Right cardiac atrium (tissue), 5 donors: ENCODE measurements at regions not wholly inside any gene's neighbourhood (a gene's known extent, or its start where the extent isn't known, plus 50 kb on each side); places are given as distances from the start of the nearest gene placed in this dataset.

Experiments
- ATAC-seq, 2 donors: fragments of 200-7000 bp; cut with Tn5 transposase; one replicate each; pipeline versions ENCODE4 v1.8.0 to v1.9.1; 2020; ENCODE audit warnings: moderate library complexity in 2 of 2, mild to moderate bottlenecking in 1 of 2
- DNase-seq, 3 donors: peaks; one replicate each; pipeline ENCODE4 v3.0.0-alpha.2; 2020
- H3K27ac ChIP-seq: one replicate; pipeline ENCODE4 v1.5.1; 2013; ENCODE audit warnings: mild to moderate bottlenecking, low read length, control low read depth, moderate library complexity
- H3K27me3 ChIP-seq: one replicate; pipeline ENCODE4 v1.6.1; 2013; ENCODE audit not compliant: control insufficient read depth, insufficient read depth
- H3K4me1 ChIP-seq: one replicate; pipeline ENCODE4 v1.6.1; 2013; ENCODE audit warnings: low read length; ENCODE audit not compliant: control insufficient read depth, insufficient read depth
- H3K4me3 ChIP-seq: one replicate; pipeline ENCODE4 v1.5.1; 2013; ENCODE audit warnings: low read length, control low read depth
- H3K9me3 ChIP-seq: one replicate; pipeline ENCODE4 v1.6.1; 2013; ENCODE audit warnings: low read length; ENCODE audit not compliant: control insufficient read depth
- WGBS: extraction: QIAGEN DNeasy Blood & Tissue Kit; methylation state at CpG from one replicate; pipeline ENCODE4 v1.1.7; 2013; 5-methylcytosine and 5-hydroxymethylcytosine counted together
- intact Hi-C, 4 donors: fragments of 100-400 bp; cut with DNase I; formaldehyde crosslinking; loops; one replicate each; pipeline versions ENCODE4 v1.11.0 to v1.14.0; 2022 to 2023
- donor health status: healthy with polysubstance abuse.
- donor health status: DM: no; HTN: yes; CAD: no.
- donor health status: DM: no; HTN: no; CAD: no.
- donor health status: DM: no; HTN: yes; CAD: no; lungs with severe emphysema.
- donor health status: DM: yes; HTN: yes; CAD: no.

DNA sequence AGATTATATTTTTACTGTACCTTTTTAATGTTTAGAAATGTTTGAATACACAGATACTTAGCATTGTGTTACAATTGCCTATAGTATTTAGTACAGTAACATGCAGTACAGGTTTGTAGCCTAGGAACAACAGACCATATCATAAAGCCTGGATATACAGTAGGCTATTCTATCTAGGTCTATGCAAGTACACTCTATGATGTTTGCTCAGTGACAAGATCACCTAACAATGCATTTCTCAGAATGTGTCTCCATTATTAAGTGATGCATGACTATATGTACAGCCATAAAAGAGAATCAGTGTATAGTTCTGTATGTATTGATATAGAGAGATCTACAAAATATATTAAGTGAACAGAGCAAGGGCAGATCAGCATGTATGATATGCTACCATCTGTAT, 616.4 kb downstream of the XIRP2 start:
- Histone ChIP-seq H3K4me3 (no peak overlapping the region), H3K9me3 (no peaks in the 10 kb centered on the region), H3K27me3 (no peaks in the 10 kb centered on the region), H3K4me1 (no peaks in the 10 kb centered on the region), H3K27ac (no peak overlapping the region)
- ATAC-seq, result no peak
- intact Hi-C loops, result no loop called here
- no peak for DNase-seq

DNA sequence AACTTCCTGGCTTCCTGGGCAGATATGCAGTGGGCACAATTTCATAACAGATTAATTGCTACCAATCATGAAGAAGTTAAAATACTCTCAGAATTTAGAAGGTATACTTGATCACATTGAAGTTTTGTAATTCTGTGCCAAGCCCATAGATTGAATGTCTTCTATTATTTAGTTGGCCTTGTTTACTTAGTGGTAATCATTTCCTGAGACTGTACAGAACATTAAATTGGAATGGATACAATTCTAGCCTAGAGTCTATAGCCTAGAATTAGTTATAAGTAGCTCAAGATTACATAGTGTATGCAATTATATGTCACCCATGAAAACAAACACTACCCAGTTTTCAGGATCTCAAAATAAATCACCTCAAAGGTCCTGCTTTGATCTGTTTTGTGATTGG, 615.8 kb downstream of the XIRP2 start:
- intact Hi-C loops, result no loop called here
- DNase-seq (no peak), ATAC-seq (no peak)
- no peaks in the 10 kb centered on the region for H3K27me3 ChIP-seq
- H3K4me1 ChIP-seq, result no peaks in the 10 kb centered on the region
- no peak overlapping the region for H3K4me3 ChIP-seq
- H3K9me3 ChIP-seq, result no peaks in the 10 kb centered on the region
- no peak overlapping the region for H3K27ac ChIP-seq

DNA sequence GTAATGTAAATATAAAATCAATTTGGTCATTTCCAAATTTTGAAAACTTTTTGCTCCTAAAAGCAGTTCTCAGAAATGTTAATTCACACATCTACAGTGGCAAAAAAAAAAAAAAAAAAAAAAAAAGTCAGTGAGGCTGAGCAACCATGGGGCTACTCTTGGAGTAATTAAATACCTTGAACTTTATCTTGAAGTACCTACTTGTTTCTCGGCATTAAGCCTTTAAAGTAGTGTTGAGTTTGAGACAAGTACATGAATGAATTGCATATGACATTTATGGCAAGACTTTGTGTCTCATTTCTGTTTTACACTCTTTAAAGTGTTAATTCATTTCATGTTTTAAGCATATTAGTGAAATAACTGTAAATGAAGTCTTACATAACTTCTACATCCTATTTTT, 613.3 kb downstream of the XIRP2 start:
- no peaks in the 10 kb centered on the region for H3K27me3 ChIP-seq
- H3K27ac ChIP-seq, result no peak overlapping the region
- no peak for DNase-seq
- no peak for ATAC-seq
- no peaks in the 10 kb centered on the region for H3K9me3 ChIP-seq
- intact Hi-C loops, result no loop called here
- no peaks in the 10 kb centered on the region for H3K4me1 ChIP-seq
- 83% methylated on average over 1 of the region's 1 CpG for WGBS
- H3K4me3 ChIP-seq, result no peak overlapping the region

DNA sequence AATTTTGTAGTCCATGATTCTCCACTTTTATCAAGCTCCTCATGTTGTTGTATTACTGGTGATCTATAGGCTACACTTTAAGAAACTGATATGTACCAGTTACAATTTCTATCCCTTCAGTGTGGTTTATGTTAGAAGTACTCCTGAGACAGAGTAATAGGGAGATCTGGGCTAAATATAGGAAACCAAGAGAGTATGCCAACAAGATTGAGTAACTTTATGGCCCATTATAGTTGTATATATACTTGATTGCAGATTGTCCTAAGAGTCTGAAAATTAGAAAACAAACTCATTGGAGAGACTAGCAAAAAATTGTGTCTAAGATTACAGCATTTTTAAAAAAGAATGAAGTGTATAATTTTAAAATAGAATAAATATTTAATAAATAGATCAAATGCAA, 605.6 kb downstream of the XIRP2 start:
- ATAC-seq, result no peak
- no peaks in the 10 kb centered on the region for H3K27me3 ChIP-seq
- no peaks in the 10 kb centered on the region for H3K4me1 ChIP-seq
- H3K9me3 ChIP-seq, result no peaks in the 10 kb centered on the region
- no peak for DNase-seq
- no peak overlapping the region for H3K27ac ChIP-seq
- H3K4me3 ChIP-seq, result no peak overlapping the region
- intact Hi-C loops, result no loop called here

DNA sequence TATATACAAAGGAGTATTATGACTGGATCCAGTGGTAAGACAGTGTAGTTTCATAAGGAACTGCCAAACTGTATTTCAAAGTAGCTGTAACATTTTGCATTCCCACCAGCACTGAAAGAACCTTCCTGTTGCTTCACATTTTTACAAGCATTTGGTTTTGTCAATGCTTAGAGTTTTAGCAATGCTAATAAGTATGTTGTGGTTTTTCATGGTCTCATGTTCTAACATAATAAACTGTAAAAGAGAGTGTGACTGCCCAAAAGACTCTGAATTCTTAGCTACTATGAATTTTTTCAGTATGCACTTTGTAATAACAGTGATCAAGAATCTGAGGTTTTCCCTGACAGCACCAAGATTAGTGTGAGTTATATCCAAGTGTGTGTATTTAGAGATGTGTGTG, 604.2 kb downstream of the XIRP2 start:
- H3K9me3 ChIP-seq, result no peaks in the 10 kb centered on the region
- ATAC-seq (no peak), DNase-seq (no peak)
- H3K27me3 ChIP-seq, result no peaks in the 10 kb centered on the region
- H3K27ac ChIP-seq, result no peak overlapping the region
- no peak overlapping the region for H3K4me3 ChIP-seq
- no peaks in the 10 kb centered on the region for H3K4me1 ChIP-seq
- intact Hi-C loops, result no loop called here

DNA sequence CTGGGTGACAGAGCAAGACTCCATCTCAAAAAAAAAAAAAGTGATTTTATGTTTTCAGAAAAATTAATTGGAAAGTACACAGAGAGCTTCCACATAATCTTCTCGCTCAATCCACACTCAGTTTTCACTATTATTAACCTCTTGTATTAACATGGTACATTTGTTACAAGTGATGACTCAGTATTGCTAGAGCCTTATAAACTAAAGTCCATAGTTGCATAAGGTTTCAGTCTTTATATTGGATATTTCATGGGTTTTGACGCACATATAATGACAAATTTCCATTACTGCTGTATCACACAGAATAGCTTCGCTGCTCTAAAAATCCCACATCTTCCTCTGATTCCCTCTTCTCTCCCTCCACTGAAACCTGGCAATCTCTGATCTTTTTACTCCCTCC, 603.5 kb downstream of the XIRP2 start:
- no peaks in the 10 kb centered on the region for H3K4me1 ChIP-seq
- no peak overlapping the region for H3K4me3 ChIP-seq
- H3K27me3 ChIP-seq, result no peaks in the 10 kb centered on the region
- intact Hi-C loops, result no loop called here
- ATAC-seq (no peak), DNase-seq (no peak)
- H3K27ac ChIP-seq, result no peak overlapping the region
- 95% methylated on average over 3 of the region's 3 CpGs for WGBS
- H3K9me3 ChIP-seq, result no peaks in the 10 kb centered on the region

DNA sequence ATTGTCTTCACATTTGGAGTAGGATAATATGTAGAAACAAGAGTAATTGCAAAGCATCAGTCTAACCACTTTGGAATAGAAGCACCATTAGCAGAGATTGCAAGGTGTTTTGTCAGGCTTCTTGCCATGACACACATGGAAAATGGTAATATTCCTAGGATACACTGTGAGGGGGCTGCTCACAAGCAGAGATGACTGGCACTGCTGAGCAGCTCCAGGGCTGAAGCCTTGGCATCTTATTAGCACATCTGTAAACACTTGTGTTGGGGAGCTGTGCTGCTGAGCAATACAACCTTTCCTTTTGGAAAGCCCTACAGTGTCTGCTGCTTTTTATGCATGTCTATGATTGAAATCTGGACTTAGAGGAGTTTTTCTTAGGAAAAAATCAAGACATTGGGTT, 602.2 kb downstream of the XIRP2 start:
- Histone ChIP-seq H3K4me3 (no peak overlapping the region), H3K27me3 (no peaks in the 10 kb centered on the region), H3K27ac (no peak overlapping the region), H3K9me3 (no peaks in the 10 kb centered on the region), H3K4me1 (no peaks in the 10 kb centered on the region)
- intact Hi-C loops, result no loop called here
- ATAC-seq (no peak), DNase-seq (no peak)

DNA sequence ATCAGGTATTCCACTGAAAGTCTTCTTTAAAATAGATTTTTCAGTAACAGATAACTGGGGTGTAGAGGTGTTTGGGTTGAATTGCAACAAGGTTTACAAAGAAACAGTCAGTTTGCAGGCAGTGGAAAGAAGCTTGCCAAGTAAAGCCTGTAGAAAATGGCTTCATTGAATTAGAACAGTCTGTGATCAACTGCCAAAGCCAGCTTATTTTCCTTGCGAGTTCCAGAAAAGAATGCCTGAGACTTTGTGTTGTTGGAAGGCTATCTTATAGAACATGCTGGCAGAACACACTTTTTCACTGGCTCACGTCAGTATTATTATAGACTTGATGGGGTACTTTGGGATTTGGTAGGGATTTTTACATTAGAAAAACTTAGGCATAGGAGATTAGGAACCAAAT, 601.0 kb downstream of the XIRP2 start:
- H3K27ac ChIP-seq, result no peak overlapping the region
- intact Hi-C loops, result no loop called here
- ATAC-seq (no peak), DNase-seq (no peak)
- no peaks in the 10 kb centered on the region for H3K27me3 ChIP-seq
- 44% methylated on average over 2 of the region's 2 CpGs for WGBS
- no peaks in the 10 kb centered on the region for H3K9me3 ChIP-seq
- no peaks in the 10 kb centered on the region for H3K4me1 ChIP-seq
- no peak overlapping the region for H3K4me3 ChIP-seq

DNA sequence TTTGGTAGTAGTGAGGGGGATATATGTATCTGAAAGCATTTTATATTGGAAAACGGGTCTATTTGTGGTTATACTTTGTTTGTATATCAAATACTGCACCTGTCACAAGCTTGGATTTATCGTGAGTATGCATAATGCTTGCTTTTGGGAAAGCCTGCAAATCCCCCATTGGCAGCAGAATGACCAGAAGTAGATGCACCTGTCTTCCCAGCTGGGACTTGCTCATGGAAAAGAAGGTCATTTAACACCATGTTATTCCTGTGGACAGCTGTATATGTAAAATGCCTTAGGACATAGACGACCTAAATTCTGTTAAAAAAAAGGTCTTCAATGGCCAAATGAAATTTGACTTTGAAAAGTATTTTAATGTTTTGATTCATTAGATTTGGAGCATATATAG, 599.4 kb downstream of the XIRP2 start:
- DNase-seq, result no peak
- Histone ChIP-seq H3K4me3 (no peak overlapping the region), H3K27ac (no peak overlapping the region), H3K9me3 (no peaks in the 10 kb centered on the region), H3K4me1 (no peaks in the 10 kb centered on the region), H3K27me3 (no peaks in the 10 kb centered on the region)
- 85% methylated on average over 3 of the region's 3 CpGs for WGBS
- intact Hi-C loops, result no loop called here
- ATAC-seq, result no peak

DNA sequence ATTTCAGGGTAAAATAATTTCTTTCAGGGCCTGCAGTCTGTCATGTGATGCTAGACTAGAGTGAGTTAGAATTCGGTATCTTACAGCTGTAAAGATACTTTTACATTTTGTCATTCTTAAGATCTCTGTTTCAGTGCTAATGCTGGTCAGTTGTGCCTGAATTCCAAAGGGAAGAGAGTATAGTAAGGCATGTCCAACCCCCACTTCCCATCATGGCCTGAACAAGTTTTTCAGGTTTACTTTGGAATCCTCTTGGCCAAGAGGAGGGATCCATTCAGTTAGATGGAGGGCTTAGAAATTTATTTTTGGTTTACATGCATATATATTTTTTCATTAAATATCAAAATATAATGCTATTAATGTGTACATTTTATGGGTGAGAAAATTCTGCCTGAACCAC, 596.6 kb downstream of the XIRP2 start:
- H3K27ac ChIP-seq, result no peak overlapping the region
- DNase-seq, result no peak
- no peak overlapping the region for H3K4me3 ChIP-seq
- no peak for ATAC-seq
- no peaks in the 10 kb centered on the region for H3K9me3 ChIP-seq
- 82% methylated on average over 1 of the region's 1 CpG for WGBS
- no peaks in the 10 kb centered on the region for H3K4me1 ChIP-seq
- intact Hi-C loops, result no loop called here
- no peaks in the 10 kb centered on the region for H3K27me3 ChIP-seq

DNA sequence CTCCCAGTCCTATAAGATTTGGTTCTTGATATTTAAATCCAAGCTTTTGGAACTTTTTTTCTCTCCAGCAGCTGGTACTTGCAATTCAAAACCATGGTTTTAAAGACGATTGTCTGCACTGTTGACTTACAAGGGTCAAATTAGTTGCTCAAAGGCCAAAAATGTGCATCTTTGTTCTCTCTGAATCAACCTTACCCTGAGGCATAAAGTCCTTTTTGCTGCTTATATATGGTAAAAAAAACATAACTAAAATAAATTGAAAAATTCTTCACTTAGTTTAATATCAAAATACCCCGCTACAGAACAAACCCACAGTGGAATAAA, 592.7 kb downstream of the XIRP2 start:
- H3K4me3 ChIP-seq, result no peak overlapping the region

DNA sequence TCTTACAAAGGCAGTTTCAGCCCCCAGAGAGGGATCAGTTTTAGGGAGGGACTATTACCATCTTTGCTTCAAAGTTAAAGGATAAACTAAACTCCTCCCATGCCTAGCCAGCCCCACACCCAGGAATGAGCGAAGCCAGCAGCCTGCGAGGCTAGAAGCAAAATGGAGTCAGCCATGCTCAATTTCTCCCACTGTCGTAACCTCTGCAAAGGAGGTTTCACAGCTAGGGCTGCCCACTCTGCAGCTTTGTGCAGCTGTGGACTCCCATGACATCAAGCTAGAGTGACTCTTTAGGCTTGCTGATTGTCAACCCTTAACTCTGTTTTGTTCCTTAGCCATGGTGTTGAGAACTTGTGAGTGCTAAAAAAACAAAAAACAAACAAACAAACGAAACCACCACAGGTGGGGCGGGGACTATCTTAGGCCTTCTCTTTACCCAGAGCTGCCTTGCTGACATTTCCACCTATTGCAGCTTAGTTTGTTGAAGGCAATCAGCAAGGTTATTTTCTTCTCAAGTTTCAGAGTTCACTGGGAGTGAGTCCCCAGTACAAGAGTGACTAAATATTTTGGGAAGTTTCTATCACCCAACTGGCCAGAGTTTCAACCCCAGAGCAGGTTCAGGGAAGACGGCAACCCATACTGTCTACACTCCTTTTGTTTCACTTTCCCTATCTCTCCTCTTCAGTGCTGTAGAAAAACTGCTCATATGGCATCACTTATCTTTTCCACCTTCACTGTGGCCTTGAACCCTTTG, 592.1 kb downstream of the XIRP2 start:
- Histone ChIP-seq H3K9me3 (no peaks in the 10 kb centered on the region), H3K27me3 (no peaks in the 10 kb centered on the region), H3K4me3 (no peak overlapping the region), H3K4me1 (no peaks in the 10 kb centered on the region), H3K27ac (no peak overlapping the region)
- WGBS, result 83% methylated on average over 6 of the region's 6 CpGs
- DNase-seq (no peak), ATAC-seq (no peak)
- intact Hi-C loops, result no loop called here

More for the DNA sequence above, 592.7 kb downstream of the XIRP2 start:
- no peaks in the 10 kb centered on the region for H3K27me3 ChIP-seq
- no peak for DNase-seq
- 75% methylated on average over 2 of the region's 2 CpGs for WGBS
- H3K4me1 ChIP-seq, result no peaks in the 10 kb centered on the region
- ATAC-seq, result no peak
- H3K27ac ChIP-seq, result no peak overlapping the region
- intact Hi-C loops, result no loop called here
- H3K9me3 ChIP-seq, result no peaks in the 10 kb centered on the region
